HG02973 (cell line): ENCODE measurements at regions not wholly inside any gene's neighbourhood (a gene's known extent, or its start where the extent isn't known, plus 50 kb on each side); places are given as distances from the start of the nearest gene placed in this dataset.
"Not testable (repeated sequence)": the region's sequence is repeated elsewhere in the genome, so short reads cannot be mapped to it uniquely, and the experiment has no call there.

Source experiments
- ATAC-seq: cut with Tn5 transposase; IDR thresholded peaks from one replicate; pipeline ENCODE4 v1.9.1; 2021; ENCODE audit warnings: moderate library complexity; ENCODE audit not compliant: unreplicated experiment

DNA sequence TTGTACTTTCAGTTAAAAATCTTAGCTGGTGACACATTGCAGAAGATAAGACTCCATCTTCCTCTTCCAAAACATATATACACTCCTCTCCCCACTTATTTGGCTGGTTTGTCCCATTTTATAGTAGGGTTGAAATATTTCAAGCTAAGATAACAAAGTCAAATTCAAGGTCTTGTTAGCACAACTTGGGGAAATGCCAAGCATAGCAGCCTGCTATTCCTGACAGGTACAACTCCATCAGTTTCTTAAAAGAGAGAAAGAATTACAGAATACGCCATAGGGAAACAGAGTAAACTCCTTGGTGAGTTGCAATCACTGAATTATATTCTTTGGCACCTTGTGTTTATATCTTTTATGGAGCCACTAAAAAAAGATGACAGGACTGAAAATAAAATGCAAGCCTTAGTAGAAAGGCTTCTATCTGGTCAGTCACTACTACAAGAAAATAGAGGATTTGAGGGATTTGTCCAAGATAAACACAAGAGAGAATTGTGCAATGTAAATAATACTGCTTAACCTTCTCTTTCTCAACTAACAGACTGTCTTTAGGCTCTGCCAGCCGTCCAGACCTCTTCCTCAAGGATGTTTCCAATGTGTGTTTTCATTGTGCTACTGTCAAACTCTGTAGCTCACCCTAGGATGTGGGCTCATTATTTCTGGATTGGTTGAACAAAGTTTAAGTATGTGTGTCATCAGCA lies 170.3 kb downstream of the VEGFC start:
- no peak for ATAC-seq

DNA sequence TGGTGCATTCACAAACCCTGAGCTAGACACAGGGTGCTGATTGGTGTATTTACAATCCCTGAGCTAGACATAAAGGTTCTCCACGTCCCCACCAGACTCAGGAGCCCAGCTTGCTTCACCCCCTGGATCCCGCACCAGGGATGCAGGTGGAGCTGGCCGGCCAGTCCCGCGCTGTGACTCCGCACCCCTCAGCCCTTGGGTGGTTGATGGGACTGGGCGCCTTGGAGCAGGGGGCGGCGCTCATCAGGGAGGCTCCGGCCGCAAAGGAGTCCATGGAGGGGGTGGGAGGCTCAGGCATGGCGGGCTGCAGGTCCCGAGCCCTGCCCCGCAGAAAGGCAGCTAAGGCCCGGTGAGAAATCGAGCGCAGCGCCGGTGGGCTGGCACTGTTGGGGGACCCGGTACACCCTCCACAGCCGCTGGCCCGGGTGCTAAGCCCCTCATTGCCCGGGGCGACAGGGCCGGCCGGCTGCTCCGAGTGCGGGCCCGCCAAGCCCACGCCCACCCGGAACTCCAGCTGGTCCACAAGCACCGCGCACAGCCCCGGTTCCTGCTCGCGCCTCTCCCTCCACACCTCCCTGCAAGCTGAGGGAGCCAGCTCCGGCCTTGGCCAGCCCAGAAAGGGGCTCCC lies 167.6 kb downstream of the VEGFC start:
- not testable (repeated sequence) for ATAC-seq

DNA sequence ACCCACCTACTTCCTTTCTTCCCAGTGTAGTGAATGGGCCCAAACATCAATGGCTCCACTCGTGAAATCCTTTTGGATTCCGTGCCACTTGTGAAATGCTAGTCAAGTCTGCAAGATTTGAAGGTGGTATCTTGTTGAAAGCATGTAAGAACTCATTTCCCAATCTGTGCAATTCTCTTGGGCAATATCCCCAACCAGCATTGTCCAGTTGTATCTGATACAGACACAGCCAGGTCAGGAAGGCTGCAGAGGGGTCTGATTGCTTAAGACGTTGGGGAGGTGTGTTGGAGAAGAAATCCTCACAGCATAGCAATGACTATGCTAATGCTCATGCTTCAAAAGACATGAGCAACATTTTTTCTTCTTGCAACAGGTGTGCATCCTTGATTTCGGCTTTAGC lies 164.8 kb downstream of the VEGFC start:
- ATAC-seq: no peak

DNA sequence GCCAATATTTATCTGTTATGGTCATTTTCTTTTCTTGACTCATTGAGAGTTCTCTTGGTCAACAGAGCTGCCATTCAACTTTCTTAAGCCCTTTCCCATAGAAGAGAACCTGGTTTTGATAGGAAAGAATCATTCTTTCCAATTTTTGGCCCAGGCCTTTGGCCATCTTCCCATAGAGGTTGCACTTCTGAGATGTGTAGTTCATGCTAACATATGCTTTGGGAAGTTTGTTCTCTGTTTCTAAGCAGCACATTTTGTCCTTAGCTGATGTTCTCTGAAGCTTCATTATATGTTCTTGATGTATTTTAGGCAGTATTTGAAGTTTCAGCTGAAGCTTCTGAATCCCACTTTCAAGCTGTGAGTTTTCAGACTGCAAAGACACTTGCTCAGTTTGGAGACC lies 161.1 kb downstream of the VEGFC start:
- no peak for ATAC-seq
